ENCODE measurements at regions not wholly inside any gene's neighbourhood (a gene's known extent, or its start where the extent isn't known, plus 50 kb on each side); places are given as distances from the start of the nearest gene placed in this dataset.
"Not testable (repeated sequence)": the region's sequence is repeated elsewhere in the genome, so short reads cannot be mapped to it uniquely, and the experiment has no call there.

DNA sequence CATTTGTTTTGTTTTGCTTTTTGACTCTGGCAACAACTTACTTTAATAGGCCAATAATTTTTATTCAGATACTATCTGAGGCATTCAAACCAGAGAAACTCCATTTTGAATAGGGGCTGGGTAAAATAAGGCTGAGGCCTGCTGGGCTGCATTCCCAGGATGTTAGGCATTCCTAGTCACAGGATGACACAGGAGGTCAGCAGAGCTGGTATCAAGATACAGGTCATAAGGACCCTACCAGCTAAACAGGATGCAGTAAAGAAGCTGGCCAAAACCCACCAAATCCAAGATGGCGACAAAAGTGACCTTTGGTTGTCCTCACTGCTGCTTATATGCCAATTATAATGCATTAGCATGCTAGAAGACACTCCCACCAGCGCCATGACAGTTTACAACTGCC is 102.2 kb upstream of the XPO1 start:
- no peak for TF ChIP-seq POLR2A (IDR thresholded peaks at IDR 0.05; ENCODE audit: low read depth, low read length)
- DNase-seq (ENCODE audit: insufficient read length, low spot score) = no peak
- FAIRE-seq = no peak

DNA sequence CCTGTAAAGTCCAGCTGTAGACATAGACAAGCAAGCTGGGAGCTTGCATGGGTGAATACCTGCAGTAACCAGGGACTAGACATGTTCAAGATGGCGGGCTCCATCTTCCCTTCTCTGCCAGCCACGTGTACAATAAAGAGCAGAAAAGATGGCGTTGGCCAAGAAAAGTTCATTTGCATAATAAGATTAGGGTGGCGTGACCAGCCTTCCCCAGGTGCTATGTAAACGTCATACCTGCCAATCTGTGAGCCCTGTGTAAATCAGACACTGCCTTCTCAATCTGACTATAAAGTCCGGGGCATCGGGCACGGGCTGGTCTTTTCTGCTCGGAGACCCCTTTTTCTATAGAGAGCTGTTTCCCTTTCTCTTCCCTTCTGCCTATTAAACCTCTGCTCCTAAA is 101.6 kb upstream of the XPO1 start:
- TF ChIP-seq POLR2A (IDR thresholded peaks at IDR 0.05; ENCODE audit: low read depth, low read length) = no peak
- DNase-seq (ENCODE audit: insufficient read length, low spot score) (no peak), FAIRE-seq (no peak)

DNA sequence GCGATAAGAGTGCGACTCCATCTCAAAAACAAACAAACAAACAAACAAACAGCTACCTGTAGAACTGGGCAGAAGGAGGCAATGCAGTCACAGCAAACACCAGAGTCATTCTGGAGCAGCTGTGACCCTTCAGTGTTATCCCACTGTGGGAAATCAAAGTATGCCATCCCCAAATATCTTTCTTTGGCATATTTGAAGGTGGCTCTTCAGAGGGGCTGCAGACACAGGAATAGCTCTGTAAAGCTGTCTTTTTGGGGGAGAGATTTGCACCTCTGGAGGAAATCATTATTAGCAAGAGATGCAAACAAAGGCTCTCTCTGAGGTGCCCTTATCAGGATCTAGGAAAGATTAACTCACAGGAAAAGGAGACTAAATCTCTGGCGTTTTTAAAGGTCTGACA is 98.5 kb upstream of the XPO1 start:
- no peak for TF ChIP-seq POLR2A (IDR thresholded peaks at IDR 0.05; ENCODE audit: low read depth, low read length)
- DNase-seq (ENCODE audit: insufficient read length, low spot score) = no peak
- FAIRE-seq = no peak

- no peak for DNase-seq (ENCODE audit: insufficient read length, low spot score)
These were observed 96.4 kb upstream of the XPO1 start for GRCh38 chr2:61634512-61634911.

DNA sequence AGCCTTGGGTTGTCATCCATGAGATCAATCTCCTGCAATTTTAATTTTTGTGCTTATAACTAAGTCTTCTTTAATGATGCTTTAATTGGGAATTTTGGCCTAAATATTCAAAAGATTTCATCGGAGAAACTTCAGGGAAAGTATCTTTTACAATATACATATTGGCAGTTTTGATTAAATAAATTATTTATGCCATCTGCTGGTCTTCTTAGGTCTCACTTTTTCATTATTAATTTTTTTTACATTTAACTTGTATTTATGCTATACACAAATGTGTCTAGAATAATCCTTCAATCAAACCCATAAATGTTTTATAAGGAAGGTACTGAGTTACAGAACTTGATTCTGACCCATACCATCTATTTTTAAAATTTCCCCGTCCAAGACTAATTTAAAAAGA is 95.1 kb upstream of the XPO1 start:
- TF ChIP-seq POLR2A (IDR thresholded peaks at IDR 0.05; ENCODE audit: low read depth, low read length) = no peak
- DNase-seq (ENCODE audit: insufficient read length, low spot score) = no peak
- no peak for FAIRE-seq

More at GRCh38 chr2:61634512-61634911, 96.4 kb upstream of the XPO1 start:
- TF ChIP-seq POLR2A (IDR thresholded peaks at IDR 0.05; ENCODE audit: low read depth, low read length) = no peak
- FAIRE-seq = no peak

DNA sequence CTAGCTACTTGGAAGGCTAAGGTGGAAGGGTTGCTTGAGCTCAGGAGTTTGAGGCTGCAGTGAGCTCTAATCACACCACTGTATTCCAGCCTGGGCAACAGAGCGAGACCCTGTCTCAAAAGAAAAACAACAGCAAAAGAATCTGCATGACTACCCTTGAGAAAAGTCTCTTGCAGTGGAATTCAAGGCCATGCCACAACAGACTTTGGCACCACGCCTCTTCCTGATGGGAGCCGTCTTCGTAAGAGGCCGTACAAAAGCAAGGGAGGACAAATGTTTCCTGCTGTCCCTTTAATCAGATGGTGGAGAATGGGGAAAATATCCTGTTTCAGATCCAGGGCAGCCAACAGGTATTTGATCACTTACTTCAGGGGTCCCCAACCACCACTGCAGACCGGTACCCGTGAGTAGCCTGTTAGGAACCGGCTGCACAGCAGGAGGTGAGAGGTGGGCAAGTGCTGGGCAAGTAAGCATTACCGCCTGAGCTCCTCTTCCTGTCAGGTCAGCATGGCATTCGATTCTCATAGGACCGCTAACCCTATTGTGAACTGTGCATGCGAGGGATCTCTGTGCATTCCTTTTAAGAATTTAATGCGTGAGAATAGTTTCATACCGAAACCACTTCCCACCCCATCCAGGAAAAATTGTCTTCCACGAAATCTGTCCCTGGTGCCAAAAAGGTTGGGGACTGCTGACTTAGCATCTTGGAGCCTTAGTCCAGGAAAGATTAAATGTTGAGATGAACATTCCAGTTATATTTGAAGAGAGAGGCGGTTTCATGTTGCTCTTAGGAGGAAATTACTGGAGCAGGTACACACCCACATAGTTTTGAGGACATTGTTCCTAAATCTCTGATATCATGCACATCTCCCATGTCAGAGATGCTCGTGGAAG is 94.4 kb upstream of the XPO1 start:
- FAIRE-seq = no peak
- no peak for DNase-seq (ENCODE audit: insufficient read length, low spot score)
- TF ChIP-seq POLR2A (IDR thresholded peaks at IDR 0.05; ENCODE audit: low read depth, low read length) = no peak

DNA sequence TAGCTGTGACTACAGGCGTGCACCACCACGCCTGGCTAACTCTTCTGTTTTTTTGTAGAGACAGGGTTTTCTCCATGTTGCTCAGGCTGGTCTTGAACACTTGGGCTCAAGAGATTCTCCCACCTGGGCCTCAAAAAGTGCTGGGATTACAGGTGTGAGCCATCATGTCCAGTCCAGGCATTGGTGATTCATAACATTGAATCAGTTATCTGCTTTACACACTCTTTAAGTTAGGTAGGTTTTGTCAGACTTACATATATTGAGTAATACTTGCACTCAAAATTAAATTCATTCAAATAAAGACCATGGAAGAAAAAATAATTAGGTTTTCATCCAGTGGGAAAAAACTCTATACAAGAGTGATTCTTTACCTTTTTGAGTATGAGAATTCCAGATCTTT is 93.2 kb upstream of the XPO1 start:
- no peak for TF ChIP-seq POLR2A (IDR thresholded peaks at IDR 0.05; ENCODE audit: low read depth, low read length)
- no peak for FAIRE-seq

DNA sequence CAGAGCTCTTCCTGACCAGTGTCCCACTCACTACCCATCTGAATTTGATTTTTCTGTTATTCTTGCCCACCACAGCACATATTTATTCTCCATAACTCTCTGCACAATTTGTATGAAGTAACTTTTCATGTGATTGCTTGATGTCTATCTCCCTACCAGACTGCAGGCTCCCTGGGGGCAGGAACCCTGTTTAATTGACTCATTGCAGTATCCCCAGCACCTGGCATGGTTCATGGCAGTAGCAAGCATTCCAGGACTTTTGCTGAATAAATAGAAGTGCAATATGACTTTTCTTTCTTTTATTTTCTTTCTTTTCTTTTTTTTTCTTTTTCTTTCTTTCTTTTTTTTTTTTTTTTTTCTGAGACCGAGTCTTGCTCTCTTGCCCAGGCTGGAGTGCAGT is 88.7 kb upstream of the XPO1 start:
- no peak for TF ChIP-seq POLR2A (IDR thresholded peaks at IDR 0.05; ENCODE audit: low read depth, low read length)
- DNase-seq (ENCODE audit: insufficient read length, low spot score) = no peak
- no peak for FAIRE-seq

More for the DNA sequence above, 93.2 kb upstream of the XPO1 start:
- no peak for DNase-seq (ENCODE audit: insufficient read length, low spot score)

- DNase-seq (ENCODE audit: insufficient read length, low spot score) = no peak
- no peak for FAIRE-seq
These were observed 85.6 kb upstream of the XPO1 start for GRCh38 chr2:61623747-61624146.

DNA sequence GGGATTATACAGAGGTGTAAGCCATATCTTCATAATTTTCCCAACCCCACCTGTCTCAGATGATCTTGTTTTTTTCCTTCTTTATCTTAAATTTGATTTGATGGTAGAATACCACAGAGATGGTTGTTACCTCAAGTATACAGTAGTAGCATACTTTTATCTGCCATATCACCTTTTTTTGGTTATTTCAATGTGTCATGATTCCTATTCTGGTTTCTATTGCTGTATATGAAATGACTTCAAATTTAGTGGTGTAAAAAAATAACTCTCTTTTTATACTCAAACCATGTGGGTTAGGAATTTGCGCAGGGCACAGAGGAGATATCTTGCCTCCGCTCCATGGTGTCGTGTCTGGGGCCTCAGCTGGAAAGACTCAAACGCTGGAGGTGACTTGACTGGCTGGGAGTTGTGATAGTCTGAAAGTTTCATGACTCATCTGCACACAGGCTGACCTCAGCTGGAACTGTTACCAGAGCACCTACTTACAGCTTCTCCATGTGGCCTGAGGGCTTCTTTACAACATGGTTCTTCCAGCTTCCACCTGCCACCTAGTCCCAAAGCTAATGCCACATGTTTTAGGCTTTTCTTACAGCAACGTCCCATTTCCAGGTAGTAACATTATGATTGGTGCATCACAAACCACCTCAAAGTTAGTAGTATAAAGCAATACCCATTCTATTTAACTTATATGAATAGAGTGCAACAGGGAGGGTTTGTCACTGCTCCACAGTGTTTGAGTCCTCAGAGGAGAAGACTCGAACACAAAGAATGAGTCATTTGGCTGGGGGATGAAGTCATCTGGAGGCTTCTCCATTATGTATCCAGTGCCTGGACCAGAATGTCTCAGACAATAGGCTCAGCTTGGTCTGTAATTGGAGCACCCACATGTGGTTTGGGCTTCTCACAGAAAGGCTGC is 82.3 kb upstream of the XPO1 start:
- FAIRE-seq (peak; percentile 62), DNase-seq (ENCODE audit: insufficient read length, low spot score) (peak; percentile 57)
- no peak for TF ChIP-seq POLR2A (IDR thresholded peaks at IDR 0.05; ENCODE audit: low read depth, low read length)

More at GRCh38 chr2:61623747-61624146, 85.6 kb upstream of the XPO1 start:
- no peak for TF ChIP-seq POLR2A (IDR thresholded peaks at IDR 0.05; ENCODE audit: low read depth, low read length)

DNA sequence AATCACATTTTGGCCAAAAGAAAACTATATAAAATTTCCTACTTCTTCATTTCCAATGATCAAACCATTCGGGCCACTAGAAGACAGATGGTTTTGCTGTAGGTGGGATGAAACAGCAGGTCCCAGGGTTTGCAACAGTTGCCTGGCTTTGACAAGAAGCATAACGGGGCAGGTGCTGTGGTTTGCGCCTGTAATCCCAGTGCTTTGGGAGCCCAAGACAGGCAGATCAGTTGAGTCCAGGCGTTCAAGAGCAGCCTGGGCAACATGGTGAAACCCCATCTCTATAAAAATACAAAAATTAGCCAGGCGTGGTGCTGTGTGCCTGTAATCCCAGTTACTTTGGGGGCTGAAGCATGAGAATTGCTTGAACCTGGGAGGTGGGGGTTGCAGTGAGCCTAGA is 81.4 kb upstream of the XPO1 start:
- FAIRE-seq (no peak), DNase-seq (ENCODE audit: insufficient read length, low spot score) (no peak)
- TF ChIP-seq POLR2A (IDR thresholded peaks at IDR 0.05; ENCODE audit: low read depth, low read length) = no peak

GRCh38 chr2:61617610-61618009 is 79.5 kb upstream of the XPO1 start:
- DNase-seq (ENCODE audit: insufficient read length, low spot score) = no peak
- no peak for TF ChIP-seq POLR2A (IDR thresholded peaks at IDR 0.05; ENCODE audit: low read depth, low read length)
- FAIRE-seq = no peak

DNA sequence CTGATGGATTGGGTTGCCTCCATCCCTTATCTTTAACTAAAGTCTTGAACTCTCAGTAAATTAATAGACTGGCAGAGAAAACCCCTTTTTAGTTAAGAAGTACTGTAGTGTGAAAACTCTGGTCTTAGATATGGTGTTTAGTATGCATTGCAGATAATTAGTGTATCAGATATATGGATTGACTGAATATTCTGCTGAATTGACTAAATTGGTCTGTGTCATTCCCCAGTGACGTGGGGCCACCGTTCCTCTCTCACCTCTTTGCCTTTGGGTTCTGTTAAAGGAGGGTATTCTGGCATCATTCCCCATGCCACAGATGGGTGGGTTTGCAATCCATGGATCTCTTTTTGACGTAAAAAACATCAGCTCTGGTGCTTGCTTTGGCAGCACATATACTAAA is 67.1 kb upstream of the XPO1 start:
- TF ChIP-seq POLR2A (IDR thresholded peaks at IDR 0.05; ENCODE audit: low read depth, low read length) = no peak
- FAIRE-seq (no peak), DNase-seq (ENCODE audit: insufficient read length, low spot score) (no peak)

- FAIRE-seq (no peak), DNase-seq (ENCODE audit: insufficient read length, low spot score) (no peak)
- TF ChIP-seq POLR2A (IDR thresholded peaks at IDR 0.05; ENCODE audit: low read depth, low read length) = no peak
These were observed 66.3 kb upstream of the XPO1 start for GRCh38 chr2:61604433-61604832.

GRCh38 chr2:61598515-61599156 is 60.5 kb upstream of the XPO1 start:
- peak; percentile 97 for FAIRE-seq

More at GRCh38 chr2:61598515-61599156, 60.5 kb upstream of the XPO1 start:
- DNase-seq (ENCODE audit: insufficient read length, low spot score) = not testable (repeated sequence)

All from H54 (cell line).